GM12865 (cell line): ENCODE measurements at regions not wholly inside any gene's neighbourhood (a gene's known extent, or its start where the extent isn't known, plus 50 kb on each side); places are given as distances from the start of the nearest gene placed in this dataset.
"Not testable (repeated sequence)": the region's sequence is repeated elsewhere in the genome, so short reads cannot be mapped to it uniquely, and the experiment has no call there.

Experiments used
- DNase-seq: peaks from one replicate; pipeline ENCODE4 v3.0.0; 2010; ENCODE audit warnings: low read depth
- H3K4me3 ChIP-seq: 2 replicates; pipeline ENCODE4 v1.5.1; 2011; ENCODE audit warnings: mild to moderate bottlenecking, low read depth, low read length, control low read depth
- CTCF ChIP-seq: IDR thresholded peaks from 2 replicates; pipeline ENCODE4 v1.5.1; 2011; ENCODE audit warnings: low read length, control low read depth, low read depth, inconsistent platforms; ENCODE audit not compliant: insufficient read depth; ENCODE audit errors: missing control alignments

GRCh38 chr4:111360906-111361305 is 738.0 kb upstream of the PITX2 start:
- DNase-seq, result no peak
- no peak overlapping the region for H3K4me3 ChIP-seq
- no peak for TF ChIP-seq CTCF

- H3K4me3 ChIP-seq, result no peak overlapping the region
- TF ChIP-seq CTCF, result no peak
- DNase-seq, result no peak
Measured at GRCh38 chr4:111362941-111363361, 740.1 kb upstream of the PITX2 start.

DNA sequence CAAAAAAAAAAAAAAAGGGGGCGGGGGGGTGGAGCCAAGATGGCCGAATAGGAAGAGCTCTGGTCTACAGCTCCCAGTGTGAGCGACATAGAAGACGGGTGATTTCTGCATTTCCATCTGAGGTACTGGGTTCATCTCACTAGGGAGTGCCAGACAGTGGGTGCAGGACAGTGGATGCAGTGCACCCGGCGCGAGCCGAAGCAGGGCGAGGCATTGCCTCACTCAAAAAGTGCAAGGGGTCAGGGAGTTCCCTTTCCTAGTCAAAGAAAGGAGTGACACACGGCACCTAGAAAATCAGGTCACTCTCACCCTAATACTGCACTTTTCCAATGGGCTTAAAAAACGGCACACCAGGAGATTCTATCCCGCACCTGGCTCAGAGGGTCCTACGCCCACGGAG is 755.0 kb upstream of the PITX2 start:
- DNase-seq, H3K4me3 ChIP-seq: not testable (repeated sequence)

- TF ChIP-seq CTCF, result no peak
- no peak for DNase-seq
- H3K4me3 ChIP-seq, result no peak overlapping the region
Measured at GRCh38 chr4:111388561-111388960, 756.7 kb upstream of the FAM241A start.

GRCh38 chr4:111391829-111392228 is 753.4 kb upstream of the FAM241A start:
- H3K4me3 ChIP-seq, result no peak overlapping the region
- no peak for DNase-seq
- no peak for TF ChIP-seq CTCF

DNA sequence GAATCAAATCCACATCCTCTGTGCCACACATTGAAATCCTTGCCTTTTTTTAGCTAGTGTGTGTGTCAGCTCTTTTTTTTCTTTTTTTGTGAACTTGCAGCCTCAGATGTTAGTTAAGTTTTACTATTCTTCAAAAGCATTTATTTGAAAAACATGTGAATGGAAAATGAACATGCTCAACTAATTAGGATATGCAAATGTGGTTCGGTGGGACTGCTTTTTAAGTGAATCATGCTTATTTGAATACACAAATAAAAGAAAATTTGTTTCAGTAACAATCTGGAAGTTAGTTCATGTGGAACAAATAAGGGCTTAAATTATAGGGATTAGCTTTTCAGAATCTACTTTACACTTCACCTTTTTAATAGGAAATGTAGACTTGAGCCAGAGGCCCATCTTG is 751.5 kb upstream of the FAM241A start:
- H3K4me3 ChIP-seq, result no peak overlapping the region
- DNase-seq, result no peak
- no peak for TF ChIP-seq CTCF

DNA sequence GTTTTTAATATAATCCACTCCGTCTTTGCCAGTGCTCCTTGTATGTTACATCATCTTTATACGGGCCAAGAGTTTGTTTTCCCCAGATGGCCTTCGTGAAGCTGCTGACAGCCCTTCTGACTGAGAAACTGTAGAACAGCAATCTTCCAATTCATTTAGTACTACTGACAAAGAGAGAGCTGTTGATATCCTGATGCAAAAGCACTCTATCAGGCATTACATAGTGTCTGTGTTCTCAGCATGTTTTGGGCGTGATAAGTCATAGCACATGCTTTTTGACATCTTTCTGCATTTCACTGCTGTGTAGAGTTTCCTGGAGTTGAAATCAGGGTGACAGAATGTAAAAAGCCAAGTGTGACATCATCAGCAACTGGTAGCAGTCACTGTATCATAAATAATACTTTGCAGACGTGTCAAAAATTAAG is 746.3 kb upstream of the FAM241A start:
- no peak overlapping the region for H3K4me3 ChIP-seq
- no peak for DNase-seq

More for the DNA sequence above, 746.3 kb upstream of the FAM241A start:
- TF ChIP-seq CTCF, result no peak
